HL-60 (cell line): ENCODE measurements at regions not wholly inside any gene's neighbourhood (a gene's known extent, or its start where the extent isn't known, plus 50 kb on each side); places are given as distances from the start of the nearest gene placed in this dataset.

ENCODE experiments used
- GABPA ChIP-seq: IDR thresholded peaks from 2 replicates; pipeline ENCODE4 v1.6.1; 2012; ENCODE audit warnings: low read depth
- POLR2AphosphoS5 ChIP-seq: IDR thresholded peaks from 2 replicates; pipeline ENCODE4 v1.6.1; 2012; ENCODE audit warnings: low read depth
- SPI1 ChIP-seq: IDR thresholded peaks from 2 replicates; pipeline ENCODE4 v1.6.1; 2012; ENCODE audit warnings: low read depth, mild to moderate bottlenecking, borderline replicate concordance
- TF ChIP-seq, protein P1 (sequence below): IDR thresholded peaks from one replicate; pipeline ENCODE4 v1.5.1; 2011; ENCODE audit warnings: low read length, control low read depth, inconsistent platforms; ENCODE audit not compliant: insufficient read depth
- TF ChIP-seq, protein P2 (sequence below): IDR thresholded peaks from 2 replicates; pipeline ENCODE4 v1.6.1; 2012; ENCODE audit warnings: low read depth; ENCODE audit not compliant: insufficient replicate concordance

GRCh38 chr22:27534720-27535125, 266.8 kb downstream of the MN1 start:
- TF ChIP-seq POLR2AphosphoS5 (no peak), SPI1 (no peak), GABPA (no peak)
- TF ChIP-seq, protein P1, sequence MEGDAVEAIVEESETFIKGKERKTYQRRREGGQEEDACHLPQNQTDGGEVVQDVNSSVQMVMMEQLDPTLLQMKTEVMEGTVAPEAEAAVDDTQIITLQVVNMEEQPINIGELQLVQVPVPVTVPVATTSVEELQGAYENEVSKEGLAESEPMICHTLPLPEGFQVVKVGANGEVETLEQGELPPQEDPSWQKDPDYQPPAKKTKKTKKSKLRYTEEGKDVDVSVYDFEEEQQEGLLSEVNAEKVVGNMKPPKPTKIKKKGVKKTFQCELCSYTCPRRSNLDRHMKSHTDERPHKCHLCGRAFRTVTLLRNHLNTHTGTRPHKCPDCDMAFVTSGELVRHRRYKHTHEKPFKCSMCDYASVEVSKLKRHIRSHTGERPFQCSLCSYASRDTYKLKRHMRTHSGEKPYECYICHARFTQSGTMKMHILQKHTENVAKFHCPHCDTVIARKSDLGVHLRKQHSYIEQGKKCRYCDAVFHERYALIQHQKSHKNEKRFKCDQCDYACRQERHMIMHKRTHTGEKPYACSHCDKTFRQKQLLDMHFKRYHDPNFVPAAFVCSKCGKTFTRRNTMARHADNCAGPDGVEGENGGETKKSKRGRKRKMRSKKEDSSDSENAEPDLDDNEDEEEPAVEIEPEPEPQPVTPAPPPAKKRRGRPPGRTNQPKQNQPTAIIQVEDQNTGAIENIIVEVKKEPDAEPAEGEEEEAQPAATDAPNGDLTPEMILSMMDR: no peak
- TF ChIP-seq, protein P2, sequence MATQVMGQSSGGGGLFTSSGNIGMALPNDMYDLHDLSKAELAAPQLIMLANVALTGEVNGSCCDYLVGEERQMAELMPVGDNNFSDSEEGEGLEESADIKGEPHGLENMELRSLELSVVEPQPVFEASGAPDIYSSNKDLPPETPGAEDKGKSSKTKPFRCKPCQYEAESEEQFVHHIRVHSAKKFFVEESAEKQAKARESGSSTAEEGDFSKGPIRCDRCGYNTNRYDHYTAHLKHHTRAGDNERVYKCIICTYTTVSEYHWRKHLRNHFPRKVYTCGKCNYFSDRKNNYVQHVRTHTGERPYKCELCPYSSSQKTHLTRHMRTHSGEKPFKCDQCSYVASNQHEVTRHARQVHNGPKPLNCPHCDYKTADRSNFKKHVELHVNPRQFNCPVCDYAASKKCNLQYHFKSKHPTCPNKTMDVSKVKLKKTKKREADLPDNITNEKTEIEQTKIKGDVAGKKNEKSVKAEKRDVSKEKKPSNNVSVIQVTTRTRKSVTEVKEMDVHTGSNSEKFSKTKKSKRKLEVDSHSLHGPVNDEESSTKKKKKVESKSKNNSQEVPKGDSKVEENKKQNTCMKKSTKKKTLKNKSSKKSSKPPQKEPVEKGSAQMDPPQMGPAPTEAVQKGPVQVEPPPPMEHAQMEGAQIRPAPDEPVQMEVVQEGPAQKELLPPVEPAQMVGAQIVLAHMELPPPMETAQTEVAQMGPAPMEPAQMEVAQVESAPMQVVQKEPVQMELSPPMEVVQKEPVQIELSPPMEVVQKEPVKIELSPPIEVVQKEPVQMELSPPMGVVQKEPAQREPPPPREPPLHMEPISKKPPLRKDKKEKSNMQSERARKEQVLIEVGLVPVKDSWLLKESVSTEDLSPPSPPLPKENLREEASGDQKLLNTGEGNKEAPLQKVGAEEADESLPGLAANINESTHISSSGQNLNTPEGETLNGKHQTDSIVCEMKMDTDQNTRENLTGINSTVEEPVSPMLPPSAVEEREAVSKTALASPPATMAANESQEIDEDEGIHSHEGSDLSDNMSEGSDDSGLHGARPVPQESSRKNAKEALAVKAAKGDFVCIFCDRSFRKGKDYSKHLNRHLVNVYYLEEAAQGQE: no peak
